ENCODE measurements at regions not wholly inside any gene's neighbourhood (a gene's known extent, or its start where the extent isn't known, plus 50 kb on each side); places are given as distances from the start of the nearest gene placed in this dataset.

- TF ChIP-seq CTCF (IDR thresholded peaks at IDR 0.05) = no peak
- no peak for TF ChIP-seq PREB (CRISPR knock-in tag; IDR thresholded peaks at IDR 0.05; ENCODE audit: borderline replicate concordance)
- TF ChIP-seq NR3C1 (CRISPR knock-in tag; conservative IDR thresholded peaks at IDR 0.05; ENCODE audit: low read depth) = no peak
- no peak for TF ChIP-seq ATF3 (CRISPR knock-in tag; conservative IDR thresholded peaks at IDR 0.05)
- TF ChIP-seq IRF2 (CRISPR knock-in tag; IDR thresholded peaks at IDR 0.05; ENCODE audit: borderline replicate concordance, low read depth) = no peak
- no peak for TF ChIP-seq E2F1 (CRISPR knock-in tag; IDR thresholded peaks at IDR 0.05)
- no peak for TF ChIP-seq JAZF1 (CRISPR knock-in tag; IDR thresholded peaks at IDR 0.05)
- TF ChIP-seq CREM (CRISPR knock-in tag; IDR thresholded peaks at IDR 0.05) = no peak
- no peak for TF ChIP-seq STAT6 (CRISPR knock-in tag; conservative IDR thresholded peaks at IDR 0.05; ENCODE audit: low read depth)
- TF ChIP-seq NR1H2 (CRISPR knock-in tag; IDR thresholded peaks at IDR 0.05) = no peak
- TF ChIP-seq CBFB (CRISPR knock-in tag; IDR thresholded peaks at IDR 0.05; ENCODE audit: low read depth) = no peak
- no peak for TF ChIP-seq JUN (CRISPR knock-in tag; IDR thresholded peaks at IDR 0.05)
- no peak for TF ChIP-seq IRF1 (CRISPR knock-in tag; IDR thresholded peaks at IDR 0.05)
Observed at GRCh38 chr2:105660489-105660888, 84.2 kb upstream of the NCK2 start.

Measured in WTC11 (cell line).